GM12892 (cell line): ENCODE measurements at regions not wholly inside any gene's neighbourhood (a gene's known extent, or its start where the extent isn't known, plus 50 kb on each side); places are given as distances from the start of the nearest gene placed in this dataset.

Experiments used
- POLR2A ChIP-seq: IDR thresholded peaks from 2 replicates; pipeline ENCODE4 v1.6.1; 2011; ENCODE audit warnings: low read depth, low read length, control low read depth
- TAF1 ChIP-seq: IDR thresholded peaks from 2 replicates; pipeline ENCODE4 v1.6.1; 2011; ENCODE audit warnings: low read depth, mild to moderate bottlenecking, control low read depth, low read length, borderline replicate concordance

GRCh38 chr6:169845426-169846285 lies 94.2 kb downstream of the ERMARD start:
- no peak for TF ChIP-seq POLR2A
- TF ChIP-seq TAF1, result no peak
